ENCODE measurements at regions not wholly inside any gene's neighbourhood (a gene's known extent, or its start where the extent isn't known, plus 50 kb on each side); places are given as distances from the start of the nearest gene placed in this dataset.

GRCh38 chr18:22318745-22319407 is 98.8 kb downstream of the CTAGE1 start:
- no peak for ATAC-seq (replicated peaks)
- Mint-ChIP-seq H3K36me3 (no peaks in the 10 kb centered on the region), H3K9me3 (no peaks in the 10 kb centered on the region), H3K27ac (no peak overlapping the region), H3K4me3 (no peak overlapping the region), H3K27me3 (no peaks in the 10 kb centered on the region), H3K4me1 (no peaks in the 10 kb centered on the region)
- no peak for DNase-seq

- ATAC-seq (replicated peaks) (no peak), DNase-seq (no peak)
- Mint-ChIP-seq H3K4me3 (no peak overlapping the region), H3K9me3 (no peaks in the 10 kb centered on the region), H3K4me1 (no peaks in the 10 kb centered on the region), H3K27ac (no peak overlapping the region), H3K36me3 (no peaks in the 10 kb centered on the region), H3K27me3 (no peaks in the 10 kb centered on the region)
Observed at GRCh38 chr18:22314420-22314819, 103.3 kb downstream of the CTAGE1 start.

GRCh38 chr18:22314001-22314400 is 103.7 kb downstream of the CTAGE1 start:
- no peaks in the 10 kb centered on the region for H3K27me3 Mint-ChIP-seq
- H3K27ac Mint-ChIP-seq, result no peak overlapping the region
- no peaks in the 10 kb centered on the region for H3K4me1 Mint-ChIP-seq
- H3K4me3 Mint-ChIP-seq, result no peak overlapping the region
- ATAC-seq (replicated peaks) (no peak), DNase-seq (no peak)
- no peaks in the 10 kb centered on the region for H3K9me3 Mint-ChIP-seq
- no peaks in the 10 kb centered on the region for H3K36me3 Mint-ChIP-seq

- Mint-ChIP-seq H3K4me1 (no peaks in the 10 kb centered on the region), H3K36me3 (no peaks in the 10 kb centered on the region), H3K4me3 (no peak overlapping the region), H3K9me3 (no peaks in the 10 kb centered on the region), H3K27ac (no peak overlapping the region), H3K27me3 (no peaks in the 10 kb centered on the region)
- ATAC-seq (replicated peaks), result no peak
- DNase-seq, result no peak
Observed at GRCh38 chr18:22311301-22311700, 106.4 kb downstream of the CTAGE1 start.

GRCh38 chr18:22309191-22309590 is 108.5 kb downstream of the CTAGE1 start:
- Mint-ChIP-seq H3K4me3 (no peak overlapping the region), H3K9me3 (peaks cover 0 to 2% of the 10 kb centered on the region in 2 donors), H3K27me3 (peaks cover 4 to 6% of the 10 kb centered on the region in 2 donors), H3K4me1 (no peaks in the 10 kb centered on the region), H3K27ac (no peak overlapping the region), H3K36me3 (no peaks in the 10 kb centered on the region)
- DNase-seq, result no peak
- no peak for ATAC-seq (replicated peaks)

GRCh38 chr18:22307528-22307927 is 110.2 kb downstream of the CTAGE1 start:
- Mint-ChIP-seq H3K27me3 (peaks cover 9 to 10% of the 10 kb centered on the region in 2 donors), H3K4me3 (no peak overlapping the region), H3K27ac (no peak overlapping the region), H3K36me3 (no peaks in the 10 kb centered on the region), H3K9me3 (peaks cover 3 to 4% of the 10 kb centered on the region in 2 donors), H3K4me1 (no peaks in the 10 kb centered on the region)
- ATAC-seq (replicated peaks), result peak; percentile 63 to 65
- no peak for DNase-seq

- Mint-ChIP-seq H3K4me1 (no peaks in the 10 kb centered on the region), H3K27me3 (peaks cover 10 to 17% of the 10 kb centered on the region in 2 donors), H3K4me3 (no peak overlapping the region), H3K36me3 (no peaks in the 10 kb centered on the region), H3K27ac (no peak overlapping the region), H3K9me3 (peaks cover 4% of the 10 kb centered on the region in 2 donors)
- DNase-seq (no peak), ATAC-seq (replicated peaks) (no peak)
Observed at GRCh38 chr18:22303927-22304326, 113.8 kb downstream of the CTAGE1 start.

GRCh38 chr18:22302144-22302543 is 115.6 kb downstream of the CTAGE1 start:
- H3K4me1 Mint-ChIP-seq, result no peaks in the 10 kb centered on the region
- H3K36me3 Mint-ChIP-seq, result no peaks in the 10 kb centered on the region
- H3K27me3 Mint-ChIP-seq, result peaks cover 10 to 17% of the 10 kb centered on the region in 2 donors
- no peak overlapping the region for H3K4me3 Mint-ChIP-seq
- ATAC-seq (replicated peaks) (no peak), DNase-seq (no peak)
- no peak overlapping the region for H3K27ac Mint-ChIP-seq
- H3K9me3 Mint-ChIP-seq, result peaks cover 4 to 5% of the 10 kb centered on the region in 2 donors

GRCh38 chr18:22300665-22301636 is 116.8 kb downstream of the CTAGE1 start:
- Mint-ChIP-seq H3K27me3 (peaks cover 10 to 17% of the 10 kb centered on the region in 2 donors), H3K27ac (no peak overlapping the region), H3K36me3 (no peaks in the 10 kb centered on the region), H3K4me3 (no peak overlapping the region), H3K9me3 (peaks cover 4 to 5% of the 10 kb centered on the region in 2 donors), H3K4me1 (no peaks in the 10 kb centered on the region)
- no peak for DNase-seq
- no peak for ATAC-seq (replicated peaks)

GRCh38 chr18:22297008-22297407 is 120.7 kb downstream of the CTAGE1 start:
- no peak for DNase-seq
- Mint-ChIP-seq H3K27ac (no peak overlapping the region), H3K4me1 (no peaks in the 10 kb centered on the region), H3K36me3 (no peaks in the 10 kb centered on the region), H3K27me3 (peaks cover 0 to 4% of the 10 kb centered on the region in 2 donors), H3K9me3 (peaks cover 0 to 2% of the 10 kb centered on the region in 2 donors), H3K4me3 (no peak overlapping the region)
- ATAC-seq (replicated peaks), result no peak

GRCh38 chr18:22296304-22296703 is 121.4 kb downstream of the CTAGE1 start:
- no peak for DNase-seq
- no peak for ATAC-seq (replicated peaks)
- Mint-ChIP-seq H3K4me3 (no peak overlapping the region), H3K27ac (no peak overlapping the region), H3K4me1 (no peaks in the 10 kb centered on the region), H3K27me3 (no peaks in the 10 kb centered on the region), H3K36me3 (no peaks in the 10 kb centered on the region), H3K9me3 (peaks cover 0 to 2% of the 10 kb centered on the region in 2 donors)

GRCh38 chr18:22293417-22293816 is 124.0 kb downstream of the GATA6 start:
- DNase-seq (no peak), ATAC-seq (replicated peaks) (no peak)
- no peak overlapping the region for H3K4me3 Mint-ChIP-seq
- H3K4me1 Mint-ChIP-seq, result no peaks in the 10 kb centered on the region
- peaks cover 0 to 2% of the 10 kb centered on the region in 2 donors for H3K9me3 Mint-ChIP-seq
- no peaks in the 10 kb centered on the region for H3K27me3 Mint-ChIP-seq
- no peaks in the 10 kb centered on the region for H3K36me3 Mint-ChIP-seq
- H3K27ac Mint-ChIP-seq, result no peak overlapping the region

- Mint-ChIP-seq H3K4me3 (no peak overlapping the region), H3K9me3 (peaks cover 0 to 7% of the 10 kb centered on the region in 2 donors), H3K27ac (no peak overlapping the region), H3K4me1 (peaks cover 0 to 4% of the 10 kb centered on the region in 2 donors), H3K27me3 (peaks cover 0 to 7% of the 10 kb centered on the region in 2 donors), H3K36me3 (no peaks in the 10 kb centered on the region)
- ATAC-seq (replicated peaks) (no peak), DNase-seq (no peak)
Observed at GRCh38 chr18:22290004-22290403, 120.6 kb downstream of the GATA6 start.

GRCh38 chr18:22286585-22286984 is 117.2 kb downstream of the GATA6 start:
- Mint-ChIP-seq H3K4me3 (no peak overlapping the region), H3K4me1 (peaks cover 0 to 4% of the 10 kb centered on the region in 2 donors), H3K27me3 (peaks cover 0 to 7% of the 10 kb centered on the region in 2 donors), H3K27ac (no peak overlapping the region), H3K9me3 (peaks cover 0 to 7% of the 10 kb centered on the region in 2 donors), H3K36me3 (no peaks in the 10 kb centered on the region)
- ATAC-seq (replicated peaks) (no peak), DNase-seq (no peak)
